Epithelial cell of prostate (primary cell): ENCODE measurements at regions not wholly inside any gene's neighbourhood (a gene's known extent, or its start where the extent isn't known, plus 50 kb on each side); places are given as distances from the start of the nearest gene placed in this dataset.

Experiments
- DNase-seq: peaks from one replicate; pipeline ENCODE4 v3.0.0-alpha.2; 2011; ENCODE audit warnings: low read depth, low spot score
- H3K27ac ChIP-seq: fragments of 450-650 bp; 2 replicates; pipeline ENCODE4 v1.5.1; 2017; ENCODE audit warnings: mild to moderate bottlenecking

DNA sequence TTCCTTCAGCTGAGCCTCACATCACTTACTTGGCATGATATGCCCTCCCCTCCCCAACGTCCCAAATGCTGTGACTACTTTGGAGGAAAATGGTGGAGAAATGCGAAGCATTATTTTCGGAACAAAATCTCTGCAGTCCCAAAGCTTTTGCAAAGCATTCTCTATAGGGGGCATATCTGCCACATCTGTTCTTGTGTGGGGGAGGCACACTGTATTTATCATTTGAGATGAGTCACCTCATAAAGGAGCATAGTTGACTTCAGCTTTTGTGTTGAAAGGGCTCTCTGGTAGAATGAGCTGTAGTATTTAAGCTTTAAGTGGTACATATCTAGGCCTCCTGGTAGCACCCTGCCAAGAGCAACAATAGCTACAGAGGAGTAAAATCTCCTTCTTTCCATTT is 447.5 kb downstream of the ADAMTS20 start:
- H3K27ac ChIP-seq = no peak overlapping the region
- DNase-seq = no peak

DNA sequence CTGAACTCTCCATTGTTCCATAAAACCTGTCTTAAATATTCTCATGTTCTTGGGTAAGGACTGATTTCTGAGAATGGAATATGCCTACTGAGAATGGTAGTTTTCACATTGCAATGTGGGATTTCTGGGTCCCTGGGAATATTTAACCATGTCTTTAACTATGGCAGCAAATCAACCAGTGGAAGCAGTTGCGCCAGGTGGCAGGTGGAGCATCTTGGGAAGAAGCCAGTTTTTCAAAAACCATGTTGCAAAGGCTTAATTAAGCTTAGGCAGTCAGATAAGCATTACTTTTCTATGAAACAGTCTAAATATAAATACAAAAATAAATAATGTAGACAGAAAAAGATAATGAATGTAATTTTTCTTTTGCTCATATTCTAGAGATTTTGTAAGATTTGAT is 448.1 kb downstream of the ADAMTS20 start:
- no peak for DNase-seq
- no peak overlapping the region for H3K27ac ChIP-seq

GRCh38 chr12:43102546-43103264 is 449.3 kb downstream of the ADAMTS20 start:
- H3K27ac ChIP-seq = no peak overlapping the region
- DNase-seq = no peak

DNA sequence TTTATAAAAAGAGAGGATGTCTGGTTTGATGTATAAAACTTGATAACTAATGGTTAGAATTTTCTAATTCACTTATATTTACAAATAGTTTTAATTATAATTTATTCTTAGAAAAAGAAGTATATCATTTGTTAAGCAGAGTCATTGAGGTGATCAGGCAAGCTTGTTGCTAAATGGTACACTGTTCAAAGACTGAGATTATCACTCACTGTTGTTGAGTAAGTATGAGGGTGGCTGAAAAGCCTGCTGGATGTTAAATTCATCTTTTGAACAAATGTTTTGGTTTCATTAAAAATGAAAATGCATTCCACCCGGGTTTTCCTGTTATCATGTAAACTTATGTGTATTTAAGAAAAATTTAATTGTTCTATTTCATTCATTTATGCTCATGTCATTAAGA is 451.8 kb downstream of the ADAMTS20 start:
- DNase-seq = no peak
- no peak overlapping the region for H3K27ac ChIP-seq

DNA sequence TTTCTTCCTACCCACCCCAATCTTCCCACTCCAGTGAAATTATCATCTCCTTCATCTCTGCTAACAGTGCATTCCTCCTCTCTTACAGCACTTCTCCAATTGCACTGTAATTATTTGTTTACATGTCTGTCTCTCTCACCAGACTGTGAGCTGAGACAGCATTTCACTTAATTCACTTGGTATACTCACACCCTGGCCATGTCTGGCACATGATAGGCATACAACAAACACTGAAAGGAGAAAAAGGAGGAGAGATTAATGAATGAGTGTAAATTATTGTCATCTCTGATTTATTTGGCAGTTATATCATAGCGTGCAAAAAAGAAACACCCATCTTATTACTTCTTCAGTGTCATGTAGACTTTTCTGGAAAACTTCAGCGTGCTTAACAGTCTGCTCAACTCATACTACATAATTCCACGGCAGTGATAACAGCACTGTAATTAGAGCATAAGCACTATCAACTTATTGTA is 452.3 kb downstream of the ADAMTS20 start:
- no peak overlapping the region for H3K27ac ChIP-seq
- no peak for DNase-seq

- no peak overlapping the region for H3K27ac ChIP-seq
- no peak for DNase-seq
Measured at GRCh38 chr12:43098766-43099550, 453.0 kb downstream of the ADAMTS20 start.

- H3K27ac ChIP-seq = no peak overlapping the region
- DNase-seq = no peak
Measured at GRCh38 chr12:43098071-43098470, 453.9 kb downstream of the ADAMTS20 start.

GRCh38 chr12:43097471-43097870 is 454.5 kb downstream of the ADAMTS20 start:
- DNase-seq = no peak
- no peak overlapping the region for H3K27ac ChIP-seq

DNA sequence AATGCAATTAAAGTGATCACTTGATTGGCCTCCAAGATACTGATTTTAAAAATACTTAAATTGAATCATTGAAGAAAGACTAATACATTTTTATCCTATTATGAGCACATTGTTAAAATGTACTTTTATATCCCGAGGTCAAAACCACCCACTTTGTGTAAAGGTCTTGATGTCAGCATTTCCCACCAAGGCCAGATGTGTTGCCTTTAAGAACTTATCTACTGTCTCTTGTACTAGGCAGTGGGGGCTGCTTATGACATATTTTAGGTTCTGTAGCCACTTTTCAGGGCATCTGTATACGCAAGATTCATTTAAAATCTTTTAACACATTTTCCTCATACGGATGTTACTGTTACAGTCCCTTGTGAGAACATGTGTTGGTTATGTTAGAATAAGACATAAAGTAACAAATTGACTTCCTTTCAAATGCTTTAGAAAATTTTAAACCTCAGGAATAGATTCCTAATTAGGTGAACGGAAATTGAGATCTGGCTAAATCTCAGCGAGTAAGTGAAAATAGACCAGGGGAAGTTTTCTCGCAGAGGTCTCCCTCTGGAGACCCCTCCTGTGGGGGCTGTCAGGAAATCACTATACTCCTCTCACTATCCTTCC is 456.2 kb downstream of the ADAMTS20 start:
- no peak for DNase-seq
- no peak overlapping the region for H3K27ac ChIP-seq

- no peak overlapping the region for H3K27ac ChIP-seq
- DNase-seq = no peak
Measured at GRCh38 chr12:43094886-43095575, 457.0 kb downstream of the ADAMTS20 start.

DNA sequence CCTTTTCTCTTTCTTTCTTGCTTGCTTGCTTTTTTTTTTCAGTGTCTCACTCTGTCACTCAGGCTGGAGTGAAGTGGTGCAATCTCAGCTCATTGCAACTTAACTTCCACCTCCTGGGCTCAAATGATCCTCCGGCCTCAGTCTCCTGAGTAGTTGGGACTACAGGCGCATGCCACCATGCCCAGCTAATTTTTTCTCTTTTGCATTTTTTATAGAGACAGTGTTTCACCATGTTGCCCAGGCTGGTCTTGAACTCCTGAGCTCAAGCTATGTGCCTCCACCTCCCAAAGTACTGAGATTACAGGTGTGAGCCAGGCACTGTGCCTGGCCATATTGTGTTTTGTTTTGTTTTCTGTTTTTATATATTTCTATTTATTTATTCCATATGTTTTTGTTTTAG is 461.0 kb downstream of the ADAMTS20 start:
- no peak overlapping the region for H3K27ac ChIP-seq
- DNase-seq = no peak

DNA sequence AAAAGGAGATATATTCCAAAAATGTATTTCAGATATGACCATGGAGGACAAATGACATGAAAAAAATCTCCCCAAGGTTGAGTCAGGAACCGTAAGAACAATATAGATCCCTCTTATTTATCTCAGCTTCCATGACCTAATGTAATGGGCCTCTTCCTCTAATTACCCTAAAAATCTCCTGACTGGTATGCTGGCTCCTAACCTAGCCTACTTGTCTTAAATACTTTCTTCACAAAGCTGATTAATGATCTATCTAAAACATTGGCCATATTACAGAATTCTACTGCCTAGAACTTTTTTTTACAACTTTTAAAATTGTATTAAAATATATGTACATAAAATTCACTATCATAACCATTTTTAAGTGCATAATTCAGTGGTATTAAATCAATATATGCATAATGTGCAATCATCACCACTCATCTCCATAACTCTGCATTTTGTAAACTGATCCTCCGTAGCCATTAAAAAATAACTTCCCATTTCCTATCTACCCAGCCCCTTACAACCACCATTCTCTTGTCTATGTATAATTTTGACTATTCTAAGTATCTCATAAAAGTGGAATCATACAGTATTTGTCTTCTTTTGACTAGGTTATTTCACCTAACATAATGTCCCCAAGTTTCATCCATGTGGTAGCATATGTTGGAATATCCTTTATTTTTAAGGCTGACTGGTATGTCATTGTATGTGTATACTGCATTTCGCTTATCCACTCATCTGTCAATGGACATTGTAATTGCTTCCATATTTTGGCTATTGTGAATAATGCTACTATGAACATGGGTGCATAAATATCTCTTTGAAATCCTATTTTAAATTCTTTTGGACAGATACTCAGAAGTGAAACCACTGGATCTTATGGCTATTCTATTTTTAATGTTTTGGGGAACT is 464.6 kb downstream of the ADAMTS20 start:
- no peak for DNase-seq
- no peak overlapping the region for H3K27ac ChIP-seq

DNA sequence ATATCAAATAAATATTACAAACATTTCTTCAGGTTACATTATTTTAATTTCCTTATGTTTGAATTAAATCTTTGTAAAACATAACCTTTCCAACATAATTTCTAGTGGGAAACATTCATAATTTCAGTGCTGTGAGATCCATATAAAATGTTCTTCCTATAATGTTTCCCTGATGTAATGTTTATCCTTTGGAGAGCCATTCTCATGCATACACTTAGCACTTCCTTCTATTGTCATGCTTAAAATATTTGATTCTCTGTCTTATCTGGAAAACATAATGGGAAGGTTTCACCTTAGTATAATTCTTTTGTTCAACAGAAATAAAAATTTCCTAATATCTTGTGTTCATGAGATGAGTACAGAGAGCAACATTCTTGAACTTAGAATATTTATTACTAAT is 472.5 kb downstream of the ADAMTS20 start:
- no peak overlapping the region for H3K27ac ChIP-seq
- no peak for DNase-seq

DNA sequence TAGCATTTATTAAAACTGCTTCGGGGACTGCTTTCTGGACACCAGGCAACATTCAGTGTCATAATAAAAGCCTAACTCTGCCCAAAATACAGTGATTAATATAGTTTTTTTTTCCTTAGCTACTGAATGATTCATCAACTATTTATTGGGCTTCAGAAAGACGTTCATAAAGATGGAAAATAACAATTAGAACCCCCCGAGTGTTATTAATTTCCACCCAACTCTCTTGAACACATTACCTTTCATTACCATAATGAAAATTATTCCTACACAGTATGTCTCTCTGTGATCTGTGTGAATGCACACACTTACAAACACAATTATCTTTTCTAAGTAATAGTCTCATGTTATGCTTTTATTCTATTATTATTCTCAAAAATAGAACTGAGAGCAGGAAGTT is 473.0 kb downstream of the ADAMTS20 start:
- H3K27ac ChIP-seq = no peak overlapping the region
- DNase-seq = no peak

DNA sequence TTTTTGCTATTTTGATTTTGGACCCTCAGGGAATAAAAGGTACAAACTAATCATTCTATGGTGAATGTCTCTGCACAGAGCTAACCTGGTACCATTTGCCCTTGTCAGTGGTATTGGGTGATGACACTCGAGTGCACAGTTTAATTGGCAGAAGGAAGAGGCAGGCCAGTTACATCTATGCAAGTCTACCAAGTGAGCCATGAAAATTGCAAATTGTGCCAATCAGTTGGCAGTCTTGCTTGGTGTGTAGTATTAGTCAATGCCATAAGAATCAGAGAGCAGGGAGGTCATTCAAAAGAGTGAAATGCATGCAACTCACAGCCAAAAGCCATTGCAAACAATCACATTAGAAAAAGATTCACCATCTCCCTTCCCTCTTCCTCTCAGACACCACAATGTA is 479.6 kb downstream of the ADAMTS20 start:
- H3K27ac ChIP-seq = no peak overlapping the region
- DNase-seq = no peak

- DNase-seq = no peak
- no peak overlapping the region for H3K27ac ChIP-seq
Measured at GRCh38 chr12:43069768-43070221, 480.2 kb upstream of the PRICKLE1 start.

GRCh38 chr12:43066471-43066870 is 476.9 kb upstream of the PRICKLE1 start:
- no peak for DNase-seq

DNA sequence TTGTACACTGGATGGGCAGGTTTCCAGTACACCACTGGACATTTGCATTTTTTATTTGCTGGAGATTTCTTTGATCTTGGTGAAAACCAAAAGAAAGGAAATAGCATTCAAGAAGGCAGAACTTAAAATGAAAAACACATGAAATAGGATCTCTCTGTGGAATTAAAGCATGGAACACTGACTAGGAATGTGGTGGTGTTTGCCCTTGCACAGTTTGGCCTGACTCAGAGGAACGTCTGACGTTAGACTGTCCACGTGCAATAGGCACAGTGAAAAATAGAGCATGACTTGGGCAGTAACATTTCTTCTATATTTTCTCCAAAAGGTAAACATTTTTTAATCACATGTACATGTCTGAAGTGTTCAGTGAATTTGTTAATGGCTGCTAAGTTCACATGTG is 474.1 kb upstream of the PRICKLE1 start:
- no peak for DNase-seq
- no peak overlapping the region for H3K27ac ChIP-seq

More at GRCh38 chr12:43066471-43066870, 476.9 kb upstream of the PRICKLE1 start:
- no peak overlapping the region for H3K27ac ChIP-seq

- no peak for DNase-seq
- H3K27ac ChIP-seq = no peak overlapping the region
Measured at GRCh38 chr12:43062201-43062895, 472.8 kb upstream of the PRICKLE1 start.
